NCI-H2196 treated with DMSO at 0.1 percent for 48 hours (cell line): ENCODE measurements at regions not wholly inside any gene's neighbourhood (a gene's known extent, or its start where the extent isn't known, plus 50 kb on each side); places are given as distances from the start of the nearest gene placed in this dataset.

Experiments
- DNase-seq: peaks from one replicate; lab custom pipeline; 2025; ENCODE audit not compliant: unreplicated experiment; lab: John Stamatoyannopoulos, UW

- DNase-seq, result no peak
Measured at GRCh38 chr13:68368922-68369321, 1138.8 kb upstream of the PCDH9 start.

- no peak for DNase-seq
Measured at GRCh38 chr13:68359105-68359504, 1129.0 kb upstream of the PCDH9 start.

DNA sequence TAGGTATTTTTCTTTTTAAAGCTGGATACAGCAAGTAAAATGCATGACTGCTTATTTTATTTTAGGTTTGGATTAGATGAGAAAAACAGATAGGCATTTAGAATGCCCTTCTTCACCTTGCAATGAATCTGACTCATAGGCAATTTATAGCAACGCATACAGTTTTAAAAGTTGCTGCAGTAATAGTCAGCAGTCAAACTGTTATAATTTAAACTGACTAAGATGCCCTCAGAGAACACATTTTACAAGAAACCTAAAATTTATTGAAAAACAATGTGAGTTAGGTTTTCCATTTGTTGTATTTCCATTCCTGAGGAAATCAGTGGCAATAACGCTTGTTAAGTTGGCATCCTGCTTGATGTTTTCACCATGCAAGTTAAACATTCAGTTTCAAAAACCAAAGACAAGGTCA, 1128.2 kb upstream of the PCDH9 start:
- DNase-seq, result no peak

DNA sequence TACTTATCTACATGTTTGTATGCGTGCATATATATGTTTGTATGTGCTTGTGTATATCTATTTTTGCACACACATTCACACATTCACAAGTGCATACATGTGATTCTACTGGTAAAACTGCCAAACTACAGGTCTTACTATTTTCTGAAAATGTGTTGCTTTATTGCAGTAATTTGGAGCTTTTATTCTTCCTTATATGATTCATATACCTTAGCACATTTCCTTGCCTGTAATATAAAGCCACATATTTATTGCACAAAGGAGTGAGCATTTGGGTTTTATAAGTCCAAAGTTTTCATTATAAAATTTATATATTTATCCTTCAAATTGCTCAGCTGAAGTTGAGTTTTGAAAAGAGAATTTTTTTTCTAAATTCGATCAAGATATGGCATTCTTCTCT, 1120.4 kb upstream of the PCDH9 start:
- no peak for DNase-seq

DNA sequence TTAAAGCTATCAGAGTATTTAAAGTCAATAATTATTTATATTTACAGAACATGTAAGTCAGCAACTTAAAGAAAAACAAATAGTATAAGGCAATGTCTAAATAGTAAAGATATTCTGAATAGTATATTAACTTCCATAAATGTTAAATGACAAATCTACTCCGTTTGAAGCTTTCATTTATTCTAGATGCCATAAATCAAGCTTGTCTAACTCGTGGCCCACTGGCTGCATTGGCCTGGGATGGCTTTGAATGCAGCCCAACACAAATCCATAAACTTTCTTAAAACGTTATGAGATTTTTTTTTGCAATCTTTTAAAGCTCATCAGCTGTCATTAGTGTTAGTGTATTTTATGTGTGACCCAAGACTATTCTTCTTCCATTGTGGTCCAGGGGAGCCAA, 1117.1 kb upstream of the PCDH9 start:
- DNase-seq, result no peak

GRCh38 chr13:68345963-68346531, 1115.9 kb upstream of the PCDH9 start:
- no peak for DNase-seq

- DNase-seq, result no peak
Measured at GRCh38 chr13:68323124-68323523, 1093.0 kb upstream of the PCDH9 start.

DNA sequence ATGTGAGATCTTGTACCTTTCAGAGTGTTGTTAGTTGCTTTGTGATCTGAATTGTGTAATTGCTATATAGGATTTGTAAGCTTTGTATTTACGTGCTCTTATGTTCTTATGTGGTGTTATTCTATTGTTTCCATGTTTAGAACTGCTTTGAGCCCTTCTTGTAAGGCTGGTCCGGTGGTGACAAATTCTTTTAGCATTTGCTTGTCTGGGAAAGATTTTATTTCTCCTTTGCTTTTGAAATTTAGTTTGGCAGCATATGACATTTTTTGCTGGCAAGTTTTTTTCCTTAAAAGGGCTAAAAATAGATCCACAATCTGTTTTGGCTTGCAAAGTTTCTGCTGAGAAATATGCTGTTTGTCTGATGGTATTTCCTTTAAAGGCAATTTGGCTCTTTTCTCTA, 1089.2 kb upstream of the PCDH9 start:
- no peak for DNase-seq

DNA sequence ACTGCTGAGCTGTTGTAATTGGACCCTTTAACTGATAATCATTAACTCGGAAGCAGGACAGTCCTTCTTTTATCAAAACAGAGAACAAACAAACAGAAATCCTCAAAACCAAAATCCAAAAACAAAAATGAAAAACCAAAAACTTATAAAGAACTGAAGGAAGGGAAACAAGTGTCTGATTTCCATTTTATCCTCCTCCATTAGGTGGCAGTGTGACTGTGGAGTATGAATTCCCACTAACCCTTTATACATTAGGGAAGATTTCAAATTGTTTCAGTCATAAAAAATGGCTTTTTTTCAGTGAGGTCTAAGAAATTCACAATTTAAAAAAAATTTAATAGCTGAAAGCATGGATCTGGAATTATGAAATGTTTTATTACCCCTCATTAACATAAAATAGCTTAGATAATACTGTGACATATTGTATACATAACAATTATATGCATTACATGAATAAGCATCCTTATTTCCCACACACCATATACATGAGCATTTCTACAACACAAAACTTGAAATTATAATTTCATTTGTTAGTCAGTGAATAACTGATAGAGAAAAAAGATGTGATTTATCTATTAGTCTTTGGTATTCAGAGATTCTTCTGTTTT, 1074.3 kb upstream of the PCDH9 start:
- DNase-seq, result no peak

DNA sequence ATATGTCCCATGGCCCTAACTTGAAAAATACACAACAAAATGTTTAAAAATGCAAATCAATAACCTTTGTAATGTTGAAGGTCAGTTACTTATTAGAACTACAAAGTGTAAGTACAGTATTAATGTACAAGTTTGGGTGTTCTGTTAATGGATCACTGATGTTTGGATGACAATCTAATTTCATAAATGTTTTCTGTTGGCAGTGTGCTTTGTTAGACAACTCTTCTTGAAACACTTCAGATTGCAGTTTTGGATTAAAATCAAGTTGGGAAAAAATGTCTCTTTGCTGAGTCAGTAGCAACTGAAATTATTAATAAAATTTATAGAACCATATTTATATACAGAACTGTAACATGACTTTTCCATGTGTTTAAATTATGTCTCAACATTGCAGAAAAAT, 1063.5 kb upstream of the PCDH9 start:
- DNase-seq, result no peak

- no peak for DNase-seq
Measured at GRCh38 chr13:68292601-68293000, 1062.5 kb upstream of the PCDH9 start.

- DNase-seq, result no peak
Measured at GRCh38 chr13:68291595-68291994, 1061.5 kb upstream of the PCDH9 start.

DNA sequence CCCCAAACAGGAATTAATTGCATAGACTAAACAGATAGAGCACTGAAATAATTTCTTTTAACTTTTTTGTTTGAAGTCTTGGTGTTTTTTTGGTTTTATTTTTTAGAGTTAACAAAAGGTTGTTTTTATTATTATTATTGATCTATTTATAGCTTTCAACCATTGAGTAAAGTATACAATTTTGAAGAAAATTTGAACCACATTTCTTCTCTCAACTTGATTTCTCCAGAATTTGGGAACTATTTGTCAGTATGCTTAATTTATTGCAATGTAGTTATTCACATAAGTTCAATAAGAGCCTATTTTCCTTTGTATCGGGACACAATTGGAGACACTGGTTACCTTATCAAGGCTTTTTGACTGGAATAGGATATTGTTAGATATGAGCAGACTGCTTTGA, 1045.6 kb upstream of the PCDH9 start:
- no peak for DNase-seq

GRCh38 chr13:68272652-68273051, 1042.5 kb upstream of the PCDH9 start:
- no peak for DNase-seq

GRCh38 chr13:68264692-68265091, 1034.6 kb upstream of the PCDH9 start:
- DNase-seq, result no peak

GRCh38 chr13:68261105-68261504, 1031.0 kb upstream of the PCDH9 start:
- no peak for DNase-seq

GRCh38 chr13:68257111-68257842, 1027.1 kb upstream of the PCDH9 start:
- DNase-seq, result no peak

- no peak for DNase-seq
Measured at GRCh38 chr13:68254151-68254550, 1024.0 kb upstream of the PCDH9 start.

GRCh38 chr13:68234274-68234673, 1004.1 kb upstream of the PCDH9 start:
- no peak for DNase-seq

DNA sequence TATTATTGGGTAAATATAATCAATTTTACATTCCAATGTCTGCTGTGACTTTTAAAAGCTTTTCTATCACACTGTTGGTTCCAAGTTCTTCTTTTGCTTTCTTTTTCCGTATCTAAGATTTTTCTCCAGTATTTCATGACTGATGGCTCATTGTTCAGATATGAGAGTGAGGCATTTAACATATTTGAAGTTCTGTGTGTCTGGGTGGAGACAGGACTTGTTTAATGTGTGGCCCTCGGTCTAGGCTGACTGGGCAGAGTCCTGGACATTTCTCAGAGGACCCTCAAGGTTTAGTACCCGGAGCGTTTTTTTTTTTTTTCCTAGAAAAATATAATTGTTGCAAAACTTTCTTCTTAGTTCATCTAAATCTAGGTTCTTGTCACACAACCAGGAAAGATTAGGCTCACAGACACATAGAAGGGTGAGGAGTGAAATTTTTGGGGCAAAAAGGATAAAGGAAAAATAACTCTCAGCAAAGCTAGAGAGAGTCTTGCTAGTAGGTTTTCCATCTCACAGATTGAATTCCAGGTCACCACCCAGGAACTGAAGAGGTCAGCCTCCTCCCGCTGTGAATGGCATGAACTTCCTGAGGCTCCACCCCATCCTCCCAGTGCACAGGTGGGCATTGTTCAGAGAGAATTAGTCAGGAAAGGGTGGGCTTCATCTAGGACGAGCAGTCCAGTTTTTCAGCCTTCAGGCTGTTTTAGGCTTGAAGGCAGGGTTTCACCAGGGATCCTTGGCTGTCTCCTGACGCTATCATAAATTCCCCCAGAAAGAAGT, 1002.4 kb upstream of the PCDH9 start:
- DNase-seq, result no peak

GRCh38 chr13:68214691-68215415, 984.7 kb upstream of the PCDH9 start:
- DNase-seq, result no peak
